HG03442 (cell line): ENCODE measurements at regions not wholly inside any gene's neighbourhood (a gene's known extent, or its start where the extent isn't known, plus 50 kb on each side); places are given as distances from the start of the nearest gene placed in this dataset.
A peak's percentile ranks its signal among the peaks of the same experiment; 100 is the strongest.

Experiments used
- ATAC-seq: cut with Tn5 transposase; IDR thresholded peaks from one replicate; pipeline ENCODE4 v1.9.1; 2021; ENCODE audit warnings: mild to moderate bottlenecking, moderate library complexity; ENCODE audit not compliant: unreplicated experiment

DNA sequence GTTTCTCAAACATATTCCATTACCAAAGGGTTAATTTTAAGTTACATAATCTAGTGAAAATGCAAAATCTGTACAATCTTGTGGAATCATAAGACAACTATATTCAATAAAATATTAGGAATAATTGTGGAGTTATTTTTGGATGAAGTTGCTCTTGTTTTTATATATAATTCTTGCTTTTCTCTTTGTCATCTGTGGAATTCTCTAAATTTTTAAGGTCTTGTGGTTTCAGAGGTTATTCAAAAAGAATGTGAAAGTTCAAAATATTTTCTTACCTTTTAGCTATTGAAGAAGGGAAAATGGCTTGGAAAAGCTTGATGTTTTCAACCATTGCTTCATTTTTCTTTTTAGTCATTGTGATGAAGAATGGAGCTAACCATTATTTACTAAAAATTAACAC lies 552.1 kb downstream of the TFEC start:
- ATAC-seq = no peak

DNA sequence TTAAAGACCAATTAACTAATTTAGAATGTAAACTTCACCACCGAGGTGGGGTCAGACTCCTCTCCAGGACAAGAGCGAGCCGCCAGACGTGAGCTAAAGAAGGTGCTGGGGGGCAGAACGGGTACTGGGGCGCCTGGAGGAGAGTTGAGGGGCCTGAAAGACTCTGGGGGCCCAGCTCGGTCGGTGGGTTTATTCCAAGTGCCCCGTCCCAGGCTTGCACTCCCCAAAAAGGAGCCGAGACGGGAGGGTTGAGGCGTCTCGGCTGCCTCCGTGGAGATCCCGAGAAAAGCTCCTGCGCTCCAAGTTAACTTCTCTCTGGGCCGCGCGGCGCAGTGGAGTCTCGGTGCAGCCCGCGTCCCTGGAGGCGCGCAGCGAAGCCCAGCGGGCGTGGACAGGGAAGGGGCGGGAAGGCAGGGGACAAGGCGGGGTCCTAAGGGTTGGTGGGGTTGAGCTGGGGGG lies 553.3 kb downstream of the TFEC start:
- ATAC-seq = no peak

DNA sequence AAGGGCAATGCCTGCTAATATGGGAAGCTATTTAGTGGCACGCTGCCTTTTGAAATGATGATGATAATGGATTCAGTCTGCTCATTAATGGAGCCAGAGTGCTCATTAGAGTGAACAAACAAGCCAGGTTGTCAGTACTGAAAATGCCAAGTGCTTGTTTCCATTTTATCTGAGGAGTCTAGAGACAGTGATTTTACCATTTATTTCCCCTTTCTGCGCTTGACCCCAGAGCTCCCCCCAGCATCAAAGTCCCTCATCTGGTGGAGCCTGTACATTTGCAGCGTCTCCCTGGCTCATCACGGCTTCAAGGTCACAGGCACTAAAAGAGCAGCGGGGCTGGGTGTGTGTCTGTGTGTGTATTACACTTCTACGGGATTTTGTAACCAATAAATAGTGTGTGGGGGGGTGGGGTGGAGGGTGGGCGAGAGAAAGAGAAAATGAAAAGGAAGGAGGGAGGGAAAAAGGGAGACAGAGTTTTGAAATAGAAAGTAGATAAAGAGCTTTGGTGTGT lies 553.8 kb downstream of the TFEC start:
- no peak for ATAC-seq

DNA sequence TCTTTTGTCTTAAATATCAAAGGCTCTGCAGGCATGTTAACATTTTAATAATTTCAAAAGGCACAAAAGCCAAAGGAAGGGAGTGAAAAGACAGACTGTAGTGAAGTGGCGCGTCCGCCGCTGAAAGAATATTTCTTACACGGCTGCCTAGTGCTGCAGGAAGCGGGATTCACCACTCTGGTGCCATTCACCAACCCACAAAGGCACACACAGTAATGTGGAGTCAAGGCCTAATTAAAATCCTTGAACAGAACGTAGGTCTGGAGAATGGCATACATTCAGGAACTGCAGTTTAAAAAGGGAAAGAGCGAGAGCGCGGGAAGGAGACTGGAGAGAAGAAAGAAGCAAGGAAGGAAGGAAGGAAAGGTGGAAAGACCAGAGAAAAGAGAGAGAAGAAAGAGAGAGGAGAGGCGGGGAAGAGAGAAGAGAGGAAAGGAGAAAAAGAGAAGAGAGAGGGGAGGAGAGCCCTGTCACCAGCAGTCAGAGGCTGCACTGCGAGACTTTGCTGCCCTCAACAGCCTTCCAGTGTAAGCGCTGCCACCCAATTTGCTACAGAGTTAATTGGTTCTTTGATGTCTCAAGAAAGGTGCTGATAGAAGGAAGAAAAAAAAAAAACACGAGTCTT lies 554.0 kb downstream of the MDFIC start:
- no peak for ATAC-seq

DNA sequence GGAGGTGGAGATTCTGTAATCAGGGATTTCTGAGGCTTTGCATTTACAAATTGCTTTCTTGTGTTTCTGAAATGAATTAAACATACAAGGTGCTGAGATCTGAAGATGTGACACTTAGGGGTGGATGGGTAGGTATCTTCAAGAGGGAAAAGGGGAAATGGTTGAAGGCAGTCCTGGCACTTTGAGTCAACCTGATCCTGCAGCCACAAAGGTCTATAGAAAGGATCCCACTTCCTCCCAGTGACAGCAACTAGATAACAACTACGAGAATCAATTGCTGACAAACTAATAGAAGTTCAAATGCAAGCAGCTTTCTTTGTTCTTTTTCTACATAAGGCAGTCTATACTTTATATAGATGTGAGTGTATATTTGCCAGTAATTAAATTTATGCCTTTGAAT lies 553.3 kb downstream of the MDFIC start:
- no peak for ATAC-seq

DNA sequence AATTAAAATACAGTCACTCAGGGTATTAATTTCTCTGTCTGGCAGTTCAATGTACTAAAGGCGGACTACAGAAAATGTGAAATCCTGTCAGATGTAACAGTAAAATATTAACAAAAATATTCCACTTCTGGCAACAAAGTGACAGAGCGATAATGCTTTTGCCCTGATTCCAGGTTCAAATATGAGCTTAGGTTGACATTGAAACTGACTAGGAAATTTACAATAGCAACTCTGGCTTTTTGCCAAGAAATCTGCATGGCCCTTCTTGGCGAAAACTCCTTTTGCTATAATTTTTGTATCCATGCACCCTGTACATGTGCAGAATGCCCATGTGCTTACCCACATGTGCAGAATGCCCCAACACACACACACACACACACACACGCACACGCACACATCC lies 552.2 kb downstream of the MDFIC start:
- no peak for ATAC-seq

DNA sequence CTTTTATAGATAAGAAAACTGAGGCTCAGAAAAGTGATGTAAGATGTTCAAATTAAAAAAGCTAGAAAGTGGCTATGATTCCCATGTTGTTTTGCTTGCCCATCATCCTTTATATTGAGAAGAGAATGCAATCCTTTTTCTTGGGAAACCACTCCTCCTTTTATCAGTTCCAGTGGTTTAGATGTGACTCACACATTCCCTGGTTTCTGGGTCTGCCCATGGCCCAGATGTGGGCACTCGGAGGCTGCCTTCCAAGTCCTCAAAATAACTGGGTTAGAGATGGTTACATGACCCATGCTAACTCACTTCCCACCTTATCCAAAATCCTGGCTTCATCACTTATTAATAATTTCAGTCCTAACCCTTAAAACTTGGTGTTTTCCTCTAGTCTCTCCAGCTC lies 550.0 kb downstream of the MDFIC start:
- no peak for ATAC-seq

DNA sequence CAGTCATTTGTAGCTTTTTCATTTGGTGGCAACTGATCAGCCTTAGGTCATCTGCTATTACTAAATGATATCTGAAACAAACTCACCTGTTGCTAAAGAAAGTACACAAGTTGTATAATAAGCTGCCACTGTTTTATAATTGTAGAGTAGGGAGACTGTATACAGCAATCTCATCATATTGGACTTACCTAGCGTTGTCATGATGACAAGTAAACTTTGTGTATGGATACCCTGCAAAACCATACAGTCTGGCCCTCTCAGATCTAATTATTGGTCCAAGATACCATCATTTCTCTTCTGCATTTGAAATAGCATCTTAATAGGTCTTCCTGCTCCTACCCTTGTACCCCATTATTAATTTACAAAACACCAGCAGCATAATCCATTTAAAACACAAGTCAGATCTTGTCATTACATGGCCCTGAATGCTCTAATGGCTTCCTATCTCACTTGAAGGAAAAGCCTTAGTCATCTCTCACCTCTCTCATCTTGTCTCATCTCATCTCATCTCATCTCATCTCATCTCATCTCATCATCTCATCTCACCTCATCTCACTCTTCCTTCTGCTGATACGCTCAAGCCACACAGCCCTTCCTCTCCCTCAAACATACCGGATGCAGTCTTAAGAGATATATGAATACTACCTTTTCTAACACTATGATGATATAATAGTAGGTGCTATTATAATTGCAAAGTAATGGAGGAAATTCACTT lies 540.6 kb downstream of the MDFIC start:
- no peak for ATAC-seq

DNA sequence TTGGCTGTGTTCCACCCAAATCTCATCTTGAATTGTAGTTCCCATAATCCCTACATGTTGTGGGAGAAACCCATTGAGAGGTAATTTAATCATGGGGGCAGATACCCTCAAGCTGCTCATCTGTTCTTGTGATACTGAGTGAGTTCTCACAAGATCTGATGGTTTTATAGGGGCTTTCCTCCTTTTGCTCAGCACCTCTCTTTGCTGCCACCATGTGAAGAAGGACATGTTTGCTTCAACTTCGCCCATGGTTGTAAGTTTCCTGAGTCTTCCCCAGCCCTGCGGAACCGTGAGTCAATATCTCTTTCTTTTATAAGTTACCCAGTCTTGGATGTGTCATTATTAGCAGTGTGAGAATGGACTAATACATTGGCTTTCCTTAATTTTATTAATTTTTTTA lies 527.8 kb downstream of the MDFIC start:
- no peak for ATAC-seq

DNA sequence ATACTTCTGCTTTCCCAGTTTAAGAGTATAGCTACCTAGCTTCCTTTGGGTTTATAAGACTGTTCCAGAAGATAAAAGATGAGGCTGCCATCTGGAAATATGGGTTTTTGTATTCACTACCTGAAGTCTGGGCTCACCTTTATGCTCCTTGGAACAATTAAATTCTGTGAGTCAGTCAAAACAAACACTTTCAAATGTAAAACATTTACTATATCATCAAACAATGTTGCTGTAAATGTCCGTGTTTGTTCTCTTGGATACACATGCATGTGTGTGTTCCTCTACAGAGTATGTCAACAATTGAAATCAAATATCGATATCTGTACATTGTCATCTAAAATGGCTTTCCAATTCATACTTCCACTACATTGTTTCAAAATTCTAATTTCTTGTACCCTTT lies 525.6 kb downstream of the MDFIC start:
- no peak for ATAC-seq

DNA sequence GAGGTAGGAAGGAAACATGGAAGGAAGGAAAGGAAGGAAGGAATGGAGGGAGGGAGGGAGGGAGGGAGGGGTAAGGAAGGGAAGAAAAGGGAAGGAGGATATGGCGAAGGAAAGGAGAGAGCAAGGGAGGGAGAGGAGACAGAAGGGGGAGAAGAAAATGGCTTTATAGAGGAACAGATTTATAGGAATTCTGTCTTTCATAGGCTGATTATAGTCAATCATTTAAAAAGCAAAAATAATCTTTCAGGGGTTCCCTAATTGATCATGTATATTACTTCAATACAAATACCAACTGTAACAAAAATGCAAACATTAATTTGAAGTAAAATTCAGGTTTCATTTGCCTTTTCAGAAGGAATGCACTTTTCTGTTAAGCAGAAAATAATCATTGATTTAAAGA lies 519.1 kb downstream of the MDFIC start:
- ATAC-seq = no peak

DNA sequence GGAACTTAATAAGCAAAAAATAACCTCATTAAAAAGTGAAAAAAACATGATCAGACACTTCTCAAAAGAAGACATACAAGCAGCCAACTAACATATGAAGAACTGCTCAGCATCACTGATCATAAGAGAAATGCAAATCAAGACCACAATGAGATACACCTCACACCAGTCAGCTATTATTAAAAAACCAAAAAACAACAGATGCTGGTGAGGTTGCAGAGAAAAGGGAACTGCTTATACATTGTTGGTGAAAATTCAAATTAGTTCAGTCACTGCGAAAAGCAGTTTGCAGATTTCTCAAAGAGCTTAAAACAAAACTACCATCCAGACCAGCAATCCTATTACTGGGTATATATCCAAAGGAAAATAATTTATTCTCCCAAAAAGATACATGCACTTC lies 513.3 kb downstream of the MDFIC start:
- ATAC-seq = peak; percentile 95

DNA sequence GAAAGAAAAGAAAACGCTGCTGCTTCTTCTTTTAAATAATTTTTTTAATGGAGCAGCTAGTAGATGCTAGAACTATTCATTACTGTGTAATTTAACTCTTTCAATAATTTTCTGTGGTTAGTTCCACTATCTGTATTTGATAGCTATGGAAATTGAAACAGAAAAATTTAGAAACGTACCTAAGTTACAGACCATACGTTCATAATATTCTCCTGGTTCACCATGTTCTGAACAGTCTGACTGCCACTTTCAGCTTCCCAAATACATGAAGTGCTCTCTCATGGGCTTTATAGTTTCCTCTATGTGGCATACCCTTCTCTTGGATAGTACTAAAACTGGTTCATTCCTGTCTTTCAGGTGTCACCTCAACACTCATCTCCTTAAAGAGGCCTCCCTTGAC lies 508.0 kb downstream of the MDFIC start:
- ATAC-seq = no peak

DNA sequence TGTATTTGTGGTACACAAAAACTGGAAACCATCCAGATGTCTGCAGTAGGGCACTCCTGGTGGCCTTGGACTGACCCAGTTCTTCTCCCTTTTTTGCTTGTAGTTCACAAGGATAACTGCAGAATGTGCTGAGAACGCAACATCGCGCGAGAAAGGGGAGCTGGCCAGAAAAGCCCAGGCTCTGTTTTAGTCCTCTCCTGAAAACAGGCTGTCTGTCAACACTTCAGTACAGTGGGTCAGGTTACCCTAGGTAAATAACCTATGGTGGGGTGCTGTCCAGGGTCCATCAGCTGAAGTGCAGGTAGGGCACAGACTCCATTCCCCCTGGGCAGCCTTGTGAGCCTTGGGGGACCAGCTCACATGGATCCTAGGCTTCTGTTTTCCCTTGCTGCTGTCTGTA lies 495.8 kb downstream of the MDFIC start:
- no peak for ATAC-seq

DNA sequence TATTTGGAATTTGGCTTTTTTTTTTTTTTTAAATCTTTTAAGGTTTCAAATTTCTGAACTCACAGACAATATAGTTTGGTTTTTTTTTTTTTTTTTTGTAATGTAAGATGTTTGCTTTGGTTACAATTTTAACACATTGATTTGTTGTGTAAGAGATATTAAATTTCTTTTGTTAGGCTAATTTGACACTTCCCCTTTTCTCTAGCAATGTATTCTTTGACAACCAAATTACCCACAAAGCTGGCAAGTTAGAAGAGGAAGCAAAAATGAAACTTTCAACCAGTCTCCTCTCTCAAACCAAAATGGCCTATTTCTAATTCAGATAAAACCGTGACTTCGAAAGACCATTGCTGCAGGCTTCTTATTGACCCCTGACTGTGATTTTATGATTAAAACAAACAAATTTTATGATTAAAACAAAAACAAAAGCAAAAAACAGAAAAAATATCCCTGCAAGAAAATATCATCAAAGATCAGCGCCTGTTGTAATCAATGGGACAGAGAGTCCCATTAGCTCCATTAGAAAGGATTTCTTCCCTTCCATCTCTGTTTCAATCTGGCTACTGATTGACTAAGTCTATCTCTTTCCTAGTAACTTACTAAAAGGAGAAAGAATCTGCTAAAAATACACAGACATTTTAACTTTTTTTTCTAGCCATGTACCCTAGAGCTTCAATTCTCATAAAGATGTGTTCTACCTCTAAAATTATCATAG lies 489.2 kb downstream of the MDFIC start:
- ATAC-seq = peak; percentile 93

DNA sequence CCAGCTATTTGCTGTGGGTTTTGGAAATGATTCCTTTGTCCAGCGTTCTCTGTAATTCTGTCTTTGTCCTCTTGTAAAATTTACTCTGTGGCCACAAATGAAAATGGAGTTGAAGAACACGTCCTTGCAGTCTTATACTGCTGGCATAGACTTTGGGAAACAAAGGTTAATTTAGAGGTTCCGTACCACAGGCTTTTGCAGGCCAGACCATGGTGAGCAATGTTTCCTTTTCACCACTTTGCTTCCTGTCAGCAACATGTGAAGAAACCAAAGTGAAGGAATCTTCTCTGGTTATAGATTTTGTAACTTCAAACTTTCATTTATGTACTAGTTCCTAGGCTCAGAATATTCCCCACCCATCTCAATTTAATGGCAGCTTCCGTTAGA lies 488.5 kb downstream of the MDFIC start:
- no peak for ATAC-seq

DNA sequence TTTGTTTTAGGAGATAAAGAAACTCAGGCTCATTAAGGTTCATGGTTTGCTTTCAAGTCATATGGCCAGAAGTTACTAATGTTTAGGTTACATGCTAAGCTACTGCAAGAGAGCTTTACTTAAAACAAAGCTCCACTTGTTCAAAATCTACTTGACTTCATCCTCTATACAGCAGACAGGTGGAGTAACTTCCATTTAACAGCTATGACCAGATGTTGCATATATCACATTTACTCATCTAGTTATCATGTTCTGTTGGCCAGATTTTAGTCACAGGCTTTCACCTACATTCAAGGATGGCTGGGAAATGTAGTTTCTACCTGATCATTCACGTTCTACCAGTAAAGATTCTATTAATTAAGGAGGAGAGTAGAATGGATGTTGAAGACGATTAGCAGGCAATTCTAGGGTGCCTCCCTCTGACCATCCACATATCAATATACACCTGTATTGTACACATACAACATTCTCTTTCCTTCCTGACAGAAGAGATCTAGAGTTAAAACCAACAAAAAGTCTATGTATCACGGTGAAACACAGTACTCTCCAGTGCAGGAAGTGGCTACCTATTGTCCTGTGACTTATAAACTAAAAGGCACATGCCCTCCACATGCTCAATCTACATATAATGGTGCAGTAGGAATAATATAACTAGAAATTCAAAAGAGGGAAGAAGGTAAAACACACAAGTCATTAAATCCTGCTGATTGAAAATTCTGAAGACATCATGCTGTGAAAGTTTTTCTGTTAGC lies 488.0 kb downstream of the MDFIC start:
- no peak for ATAC-seq

DNA sequence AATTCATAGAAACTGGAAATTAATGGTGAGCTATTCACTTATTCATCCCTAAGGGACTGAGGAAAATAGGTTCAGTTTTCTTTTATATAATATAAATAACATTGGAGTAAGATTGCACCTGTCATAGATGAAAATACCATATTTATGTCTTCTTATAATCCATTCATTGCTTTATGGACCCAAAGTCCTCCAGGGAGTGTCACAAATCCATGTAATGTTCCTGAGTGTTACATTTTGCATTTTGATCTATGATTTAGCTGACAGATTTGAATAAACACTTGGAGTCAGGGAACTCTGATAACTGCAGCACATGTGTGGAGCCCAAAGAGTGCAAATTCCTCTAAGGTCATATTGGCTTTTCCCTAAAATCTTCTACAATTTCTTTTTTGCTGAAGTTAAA lies 484.3 kb downstream of the MDFIC start:
- no peak for ATAC-seq

DNA sequence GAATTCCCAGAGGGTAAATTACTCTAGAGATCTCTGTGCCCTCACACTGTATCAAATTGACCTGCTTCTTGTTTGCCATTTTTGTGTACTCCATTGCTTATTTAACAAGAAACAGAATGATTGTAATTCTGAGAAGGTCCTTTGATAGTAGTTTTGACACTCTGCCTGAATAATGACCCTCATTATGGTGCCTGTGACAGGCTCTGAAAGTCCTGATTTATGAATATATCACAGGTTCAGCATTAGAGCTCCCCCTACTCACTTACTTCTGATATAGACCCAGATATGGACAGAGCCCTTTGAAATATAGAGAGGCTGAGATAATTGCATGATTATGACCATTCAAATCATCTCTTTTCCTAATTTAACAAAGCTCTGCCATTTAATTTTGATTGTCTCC lies 465.2 kb downstream of the MDFIC start:
- ATAC-seq = no peak

DNA sequence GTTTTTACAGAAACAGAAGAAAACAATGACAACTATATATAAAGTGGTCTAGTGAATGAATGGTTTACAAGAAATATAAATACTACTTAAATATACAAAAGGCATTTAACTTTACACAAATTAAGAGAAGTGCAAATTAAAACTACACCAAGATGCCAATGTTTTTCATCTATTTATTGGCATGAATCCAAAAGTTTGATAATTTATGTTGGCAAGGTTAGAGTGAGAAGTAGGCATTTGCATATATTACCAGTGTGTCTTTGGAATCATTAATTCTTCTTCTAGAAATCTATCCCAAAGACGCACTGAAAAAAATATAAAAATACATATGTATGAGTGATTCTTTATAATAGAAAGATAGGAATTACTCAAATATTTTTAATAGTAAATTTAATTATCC lies 457.4 kb downstream of the MDFIC start:
- ATAC-seq = no peak

DNA sequence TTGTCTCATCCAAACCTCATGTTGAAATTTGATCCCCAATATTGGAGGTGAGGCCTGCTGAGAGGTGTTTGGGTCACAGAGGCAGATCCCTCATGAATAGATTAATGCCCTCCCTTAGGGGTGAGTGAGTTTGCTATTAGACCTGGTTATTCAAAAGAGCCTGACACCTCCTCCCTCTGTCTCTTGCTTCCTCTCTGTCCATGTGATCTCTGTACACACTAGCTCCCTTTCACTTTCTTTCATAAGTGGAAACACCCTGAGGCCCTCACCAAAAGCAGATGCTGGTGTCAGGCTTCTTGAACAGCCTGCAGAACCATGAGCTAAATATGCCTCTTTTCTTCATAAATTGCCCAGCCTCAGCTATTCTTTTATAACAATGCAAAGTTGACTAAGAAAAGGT lies 447.1 kb downstream of the MDFIC start:
- peak; percentile 66 for ATAC-seq
